ENCODE measurements at regions not wholly inside any gene's neighbourhood (a gene's known extent, or its start where the extent isn't known, plus 50 kb on each side); places are given as distances from the start of the nearest gene placed in this dataset.

- TF ChIP-seq POLR2A (IDR thresholded peaks at IDR 0.05) (no peak), CTCF (IDR thresholded peaks at IDR 0.05) (no peak)
- Histone ChIP-seq H3K27me3 (no peaks in the 10 kb centered on the region), H3K9me3 (no peaks in the 10 kb centered on the region), H3K4me1 (no peaks in the 10 kb centered on the region), H3K27ac (no peak overlapping the region), H3K36me3 (no peaks in the 10 kb centered on the region), H3K4me3 (no peak overlapping the region)
- DNase-seq = no peak
These were observed 136.8 kb upstream of the NTF3 start for GRCh38 chr12:5295151-5295550.

- no peaks in the 10 kb centered on the region for H3K9me3 ChIP-seq
- no peaks in the 10 kb centered on the region for H3K4me1 ChIP-seq
- H3K4me3 ChIP-seq = no peak overlapping the region
- H3K36me3 ChIP-seq = no peaks in the 10 kb centered on the region
- H3K27me3 ChIP-seq = no peaks in the 10 kb centered on the region
- H3K27ac ChIP-seq = no peak overlapping the region
- no peak for DNase-seq
- TF ChIP-seq CTCF (IDR thresholded peaks at IDR 0.05) (no peak), POLR2A (IDR thresholded peaks at IDR 0.05) (no peak)
These were observed 135.9 kb upstream of the NTF3 start for GRCh38 chr12:5295996-5296395.

GRCh38 chr12:5301539-5301938 lies 130.4 kb upstream of the NTF3 start:
- Histone ChIP-seq H3K4me3 (no peak overlapping the region), H3K27ac (no peak overlapping the region), H3K36me3 (no peaks in the 10 kb centered on the region), H3K9me3 (no peaks in the 10 kb centered on the region), H3K27me3 (no peaks in the 10 kb centered on the region), H3K4me1 (peaks cover 0 to 6% (median 0%) of the 10 kb centered on the region in 4 donors)
- no peak for TF ChIP-seq POLR2A (IDR thresholded peaks at IDR 0.05)
- TF ChIP-seq CTCF (IDR thresholded peaks at IDR 0.05) = no peak
- DNase-seq = no peak

- DNase-seq = peak in 1 of 3 donors; percentile 46
- TF ChIP-seq POLR2A (IDR thresholded peaks at IDR 0.05) (no peak), CTCF (IDR thresholded peaks at IDR 0.05) (no peak)
- no peaks in the 10 kb centered on the region for H3K27me3 ChIP-seq
- H3K4me3 ChIP-seq = no peak overlapping the region
- H3K4me1 ChIP-seq = peaks cover 0 to 6% (median 0%) of the 10 kb centered on the region in 4 donors
- H3K9me3 ChIP-seq = no peaks in the 10 kb centered on the region
- no peaks in the 10 kb centered on the region for H3K36me3 ChIP-seq
- H3K27ac ChIP-seq = peak overlapping the region in 1 of 4 donors; percentile 3
These were observed 126.5 kb upstream of the NTF3 start for GRCh38 chr12:5305425-5305824.

- DNase-seq = no peak
- TF ChIP-seq CTCF (IDR thresholded peaks at IDR 0.05) (no peak), POLR2A (IDR thresholded peaks at IDR 0.05) (no peak)
- peak overlapping the region in 1 of 4 donors; percentile 3 for H3K27ac ChIP-seq
These were observed 125.9 kb upstream of the NTF3 start for GRCh38 chr12:5305886-5306545.

More at GRCh38 chr12:5305886-5306545, 125.9 kb upstream of the NTF3 start:
- no peaks in the 10 kb centered on the region for H3K27me3 ChIP-seq
- peaks cover 0 to 6% (median 0%) of the 10 kb centered on the region in 4 donors for H3K4me1 ChIP-seq
- H3K4me3 ChIP-seq = no peak overlapping the region
- H3K9me3 ChIP-seq = no peaks in the 10 kb centered on the region
- no peaks in the 10 kb centered on the region for H3K36me3 ChIP-seq

Data from Peyer's patch (tissue), 4 donors.